IMR-90 (cell line): ENCODE measurements at regions not wholly inside any gene's neighbourhood (a gene's known extent, or its start where the extent isn't known, plus 50 kb on each side); places are given as distances from the start of the nearest gene placed in this dataset.

Experiments
- ATAC-seq: fragments of 200-7000 bp; cut with Tn5 transposase; 2 replicates; pipeline ENCODE4 v1.9.1; 2020; ENCODE audit warnings: low read depth, mild to moderate bottlenecking, moderate library complexity
- BruUV-seq: library from RNA; stranded (reverse); fragments of 400-500 nt; replicated peaks from 2 replicates; lab custom pipeline; 2021; lab: Mats Ljungman, UMichigan
- CTCF ChIA-PET: fragments of 300-600 bp; formaldehyde crosslinking; extraction: SDS; loops from one replicate; lab custom pipeline; 2021; ENCODE audit warnings: antibody characterized with exemption; lab: Yijun Ruan, JAX
- POLR2A ChIA-PET: fragments of 300-600 bp; sonication (Branson Sonifier 250); formaldehyde crosslinking; loops from one replicate; lab custom pipeline; 2022; ENCODE audit warnings: antibody characterized with exemption; ENCODE audit not compliant: unreplicated experiment; lab: Charles Lee
- DNase-seq: peaks from one replicate; pipeline ENCODE4 v3.0.0; 2013
- H2AFZ ChIP-seq: replicated peaks from 2 replicates; pipeline ENCODE3; 2013; ENCODE audit warnings: low read length, mild to moderate bottlenecking; ENCODE audit not compliant: poor library complexity
- H2AK5ac ChIP-seq: 2 replicates; pipeline ENCODE4 v1.6.1; 2013; ENCODE audit warnings: low read depth, low read length, inconsistent platforms
- H2AK9ac ChIP-seq: replicated peaks from 2 replicates; pipeline ENCODE3; 2013; ENCODE audit warnings: mild to moderate bottlenecking, low read depth, low read length, moderate library complexity; ENCODE audit not compliant: poor library complexity
- H2BK120ac ChIP-seq: 2 replicates; pipeline ENCODE4 v1.6.1; 2013; ENCODE audit warnings: low read depth, low read length, inconsistent platforms
- H2BK15ac ChIP-seq: 3 replicates; pipeline ENCODE4 v1.6.1; 2013; ENCODE audit warnings: low read depth, low read length, inconsistent platforms
- H2BK20ac ChIP-seq: 2 replicates; pipeline ENCODE4 v1.6.1; 2013; ENCODE audit warnings: low read depth, mild to moderate bottlenecking, inconsistent platforms, low read length, moderate library complexity
- H2BK5ac ChIP-seq: 2 replicates; pipeline ENCODE4 v1.6.1; 2013; ENCODE audit warnings: mild to moderate bottlenecking, low read depth, low read length, inconsistent platforms; ENCODE audit not compliant: poor library complexity, severe bottlenecking
- H3K14ac ChIP-seq: replicated peaks from 2 replicates; pipeline ENCODE4 v1.6.1; 2013; ENCODE audit warnings: low read depth, low read length, inconsistent platforms
- H3K18ac ChIP-seq: 2 replicates; pipeline ENCODE4 v1.6.1; 2013; ENCODE audit warnings: low read depth, low read length, control low read depth
- H3K23ac ChIP-seq: 2 replicates; pipeline ENCODE4 v1.6.1; 2013; ENCODE audit warnings: low read depth, low read length, inconsistent platforms
- H3K27ac ChIP-seq: 2 replicates; pipeline ENCODE4 v1.5.1; 2013; ENCODE audit warnings: mild to moderate bottlenecking, control low read depth, low read length; ENCODE audit not compliant: insufficient read depth
- H3K27me3 ChIP-seq: 2 replicates; pipeline ENCODE4 v1.6.1; 2013; ENCODE audit warnings: low read length; ENCODE audit not compliant: control insufficient read depth, insufficient read depth
- H3K36me3 ChIP-seq: 2 replicates; pipeline ENCODE4 v1.6.1; 2013; ENCODE audit warnings: low read length, mixed read lengths; ENCODE audit not compliant: control insufficient read depth, insufficient read depth
- H3K4ac ChIP-seq: 2 replicates; pipeline ENCODE4 v1.6.1; 2013; ENCODE audit warnings: low read depth, low read length, inconsistent platforms
- H3K4me1 ChIP-seq: 2 replicates; pipeline ENCODE4 v1.6.1; 2013; ENCODE audit warnings: low read length, mixed read lengths; ENCODE audit not compliant: control insufficient read depth, insufficient read depth
- H3K4me2 ChIP-seq: 2 replicates; pipeline ENCODE4 v1.6.1; 2013; ENCODE audit warnings: low read depth, mild to moderate bottlenecking, control low read depth, low read length, moderate library complexity
- H3K4me3 ChIP-seq: 2 replicates; pipeline ENCODE4 v1.5.1; 2013; ENCODE audit warnings: low read depth, mild to moderate bottlenecking, control low read depth, low read length, moderate library complexity; ENCODE audit not compliant: insufficient read depth
- H3K56ac ChIP-seq: 2 replicates; pipeline ENCODE4 v1.6.1; 2013; ENCODE audit warnings: low read length, inconsistent platforms; ENCODE audit not compliant: insufficient read depth; ENCODE audit errors: extremely low read depth
- H3K79me1 ChIP-seq, 2 experiments: 2 replicates each; pipeline ENCODE4 v1.6.1; 2013; ENCODE audit warnings: low read length in 2 of 2, inconsistent platforms in 1 of 2, low read depth in 1 of 2
- H3K9ac ChIP-seq: 2 replicates; pipeline ENCODE4 v1.6.1; 2013; ENCODE audit warnings: low read depth, low read length, control low read depth
- H3K9me1 ChIP-seq: 2 replicates; pipeline ENCODE4 v1.6.1; 2013; ENCODE audit warnings: low read length, inconsistent platforms; ENCODE audit not compliant: insufficient read depth
- H3K9me3 ChIP-seq: 2 replicates; pipeline ENCODE4 v1.6.1; 2013; ENCODE audit warnings: low read length; ENCODE audit not compliant: control insufficient read depth, insufficient read depth
- H4K20me1 ChIP-seq: 2 replicates; pipeline ENCODE4 v1.6.1; 2013; ENCODE audit warnings: low read length, inconsistent platforms; ENCODE audit not compliant: insufficient read depth
- H4K5ac ChIP-seq: 2 replicates; pipeline ENCODE4 v1.6.1; 2013; ENCODE audit warnings: mild to moderate bottlenecking, low read depth, low read length, control low read depth
- H4K8ac ChIP-seq, 2 experiments: 2 replicates each; pipeline ENCODE4 v1.6.1; 2013; ENCODE audit warnings: low read depth in 2 of 2, low read length in 2 of 2, control low read depth in 1 of 2, inconsistent platforms in 1 of 2
- H4K91ac ChIP-seq: 2 replicates; pipeline ENCODE4 v1.6.1; 2013; ENCODE audit warnings: low read depth, low read length, inconsistent platforms; ENCODE audit not compliant: insufficient read depth
- BHLHE40 ChIP-seq: fragments of 150-350 bp; IDR thresholded peaks from 2 replicates; pipeline ENCODE4 v1.6.1; 2016; ENCODE audit warnings: mild to moderate bottlenecking, low read depth, low read length
- CEBPB ChIP-seq: IDR thresholded peaks from 2 replicates; pipeline ENCODE4 v1.6.1; 2012; ENCODE audit warnings: low read depth, low read length, improper control_type of control experiment
- CHD1 ChIP-seq: IDR thresholded peaks from 2 replicates; pipeline ENCODE4 v1.6.1; 2012; ENCODE audit warnings: low read depth, low read length, improper control_type of control experiment
- CTCF ChIP-seq: conservative IDR thresholded peaks from 2 replicates; pipeline ENCODE4 v1.5.1; 2012; ENCODE audit warnings: mild to moderate bottlenecking, low read depth, low read length, improper control_type of control experiment
- ELK1 ChIP-seq: fragments of 150-350 bp; IDR thresholded peaks from 2 replicates; pipeline ENCODE4 v1.6.1; 2016; ENCODE audit warnings: low read depth, mild to moderate bottlenecking, low read length, moderate library complexity, borderline replicate concordance
- FOS ChIP-seq: fragments of 150-350 bp; IDR thresholded peaks from 2 replicates; pipeline ENCODE4 v1.6.1; 2016; ENCODE audit warnings: low read depth, low read length
- MAFK ChIP-seq: IDR thresholded peaks from 2 replicates; pipeline ENCODE4 v1.6.1; 2012; ENCODE audit warnings: low read depth, low read length, improper control_type of control experiment
- MAZ ChIP-seq: IDR thresholded peaks from 2 replicates; pipeline ENCODE4 v1.6.1; 2012; ENCODE audit warnings: low read depth, mild to moderate bottlenecking, low read length, improper control_type of control experiment, moderate library complexity, borderline replicate concordance
- MXI1 ChIP-seq: IDR thresholded peaks from 2 replicates; pipeline ENCODE4 v1.6.1; 2012; ENCODE audit warnings: low read depth, mild to moderate bottlenecking, low read length, moderate library complexity, borderline replicate concordance
- NFE2L2 ChIP-seq: fragments of 150-350 bp; IDR thresholded peaks from 2 replicates; pipeline ENCODE4 v1.6.1; 2016; ENCODE audit warnings: low read depth, mild to moderate bottlenecking, low read length
- POLR2A ChIP-seq: IDR thresholded peaks from 2 replicates; pipeline ENCODE4 v1.6.1; 2012; ENCODE audit warnings: mild to moderate bottlenecking, low read depth, low read length
- RAD21 ChIP-seq: IDR thresholded peaks from 2 replicates; pipeline ENCODE4 v1.6.1; 2012; ENCODE audit warnings: low read length, improper control_type of control experiment
- RCOR1 ChIP-seq: IDR thresholded peaks from 2 replicates; pipeline ENCODE4 v1.6.1; 2012; ENCODE audit warnings: mild to moderate bottlenecking, low read length, improper control_type of control experiment; ENCODE audit not compliant: insufficient replicate concordance
- RFX5 ChIP-seq: IDR thresholded peaks from 2 replicates; pipeline ENCODE4 v1.8.0; 2012; ENCODE audit warnings: low read depth, mild to moderate bottlenecking, low read length, moderate library complexity
- SMC3 ChIP-seq: fragments of 150-350 bp; IDR thresholded peaks from 2 replicates; pipeline ENCODE4 v1.6.1; 2016; ENCODE audit warnings: low read depth, mild to moderate bottlenecking, antibody characterized with exemption, low read length, moderate library complexity
- USF2 ChIP-seq: fragments of 150-350 bp; IDR thresholded peaks from 2 replicates; pipeline ENCODE4 v1.6.1; 2017; ENCODE audit warnings: mild to moderate bottlenecking, antibody characterized with exemption, low read length, low read depth
- dilution Hi-C: fragments of 300-500 bp; cut with HindIII; formaldehyde crosslinking; loops from one replicate; pipeline ENCODE4 v1.14.3; 2018; ENCODE audit warnings: low sequenced_read_pairs; ENCODE audit not compliant: unreplicated experiment
- in situ Hi-C: fragments of 300-500 bp; cut with MboI; formaldehyde crosslinking; loops from 3 replicates; pipeline ENCODE4 v1.14.3; 2019; ENCODE audit warnings: low sequenced_read_pairs, inconsistent platforms, mixed read lengths
- intact Hi-C: fragments of 100-400 bp; cut with micrococcal nuclease; formaldehyde crosslinking; loops from 2 replicates; pipeline ENCODE4 v1.10.0; 2022

GRCh38 chr7:41142904-41143473 is 559.9 kb downstream of the INHBA start:
- DNase-seq, result no peak
- no peak for ATAC-seq
- Histone ChIP-seq H3K36me3 (no peaks in the 10 kb centered on the region), H4K5ac (no peak overlapping the region), H2AFZ (no peak overlapping the region), H2BK15ac (no peak overlapping the region), H3K56ac (no peak overlapping the region), H4K8ac (no peak overlapping the region), H3K27ac (no peak overlapping the region), H3K23ac (no peak overlapping the region), H3K27me3 (no peaks in the 10 kb centered on the region), H3K9me3 (no peaks in the 10 kb centered on the region), H3K14ac (no peak overlapping the region), H3K79me1 (no peaks in the 10 kb centered on the region), H2BK20ac (no peak overlapping the region), H3K4me1 (peaks cover 5% of the 10 kb centered on the region; the same call in 1 of the 2 replicates), H3K4me3 (no peak overlapping the region), H4K20me1 (no peaks in the 10 kb centered on the region), H3K4me2 (no peak overlapping the region), H3K9ac (no peak overlapping the region), H2AK5ac (no peak overlapping the region), H2BK120ac (no peak overlapping the region), H3K4ac (no peak overlapping the region), H2BK5ac (no peak overlapping the region), H2AK9ac (no peak overlapping the region), H3K9me1 (peaks cover 3% of the 10 kb centered on the region; the same call in 1 of the 2 replicates), H3K18ac (no peak overlapping the region), H4K91ac (no peak overlapping the region)
- POLR2A ChIA-PET, result no interaction called here
- no TSS peak for BruUV-seq
- intact Hi-C loops, result no loop called here
- TF ChIP-seq ELK1, result no peak
- TF ChIP-seq CHD1, result no peak
- TF ChIP-seq MXI1, result no peak
- no peak for TF ChIP-seq USF2
- TF ChIP-seq BHLHE40, result no peak
- no peak for TF ChIP-seq SMC3
- no peak for TF ChIP-seq FOS
- no peak for TF ChIP-seq CEBPB
- no peak for TF ChIP-seq RFX5
- no peak for TF ChIP-seq CTCF
- TF ChIP-seq MAFK, result no peak
- TF ChIP-seq NFE2L2, result no peak
- no peak for TF ChIP-seq RCOR1
- TF ChIP-seq RAD21, result no peak
- TF ChIP-seq MAZ, result no peak
- no peak for TF ChIP-seq POLR2A
- in situ Hi-C loops, result no loop called here
- dilution Hi-C loops, result no loop called here
- CTCF ChIA-PET, result no interaction called here
